ENCODE measurements at regions not wholly inside any gene's neighbourhood (a gene's known extent, or its start where the extent isn't known, plus 50 kb on each side); places are given as distances from the start of the nearest gene placed in this dataset.

DNA sequence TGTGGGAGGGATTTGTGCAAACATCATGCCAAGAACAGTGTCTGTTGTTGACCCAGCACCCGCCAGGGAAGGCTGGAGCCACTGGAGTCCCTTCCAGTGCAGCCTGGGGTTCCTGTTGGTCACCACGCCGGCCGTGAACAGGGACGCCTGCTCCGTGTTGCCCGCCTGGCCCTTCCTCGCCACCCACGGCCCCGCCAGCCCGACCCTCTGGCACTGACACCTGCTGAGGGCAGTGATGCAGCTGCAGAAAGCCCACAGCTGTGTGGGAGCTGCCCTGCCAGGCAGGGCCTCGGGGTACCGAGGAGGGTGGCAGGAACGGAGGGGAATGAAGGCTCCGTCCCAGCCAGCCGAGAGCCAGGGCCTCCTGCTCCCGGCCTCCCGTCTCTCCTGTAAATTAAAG, 75.5 kb upstream of the SLCO4A1 start:
- TF ChIP-seq POLR2A (IDR thresholded peaks at IDR 0.05), result no peak
- TF ChIP-seq, protein P1, sequence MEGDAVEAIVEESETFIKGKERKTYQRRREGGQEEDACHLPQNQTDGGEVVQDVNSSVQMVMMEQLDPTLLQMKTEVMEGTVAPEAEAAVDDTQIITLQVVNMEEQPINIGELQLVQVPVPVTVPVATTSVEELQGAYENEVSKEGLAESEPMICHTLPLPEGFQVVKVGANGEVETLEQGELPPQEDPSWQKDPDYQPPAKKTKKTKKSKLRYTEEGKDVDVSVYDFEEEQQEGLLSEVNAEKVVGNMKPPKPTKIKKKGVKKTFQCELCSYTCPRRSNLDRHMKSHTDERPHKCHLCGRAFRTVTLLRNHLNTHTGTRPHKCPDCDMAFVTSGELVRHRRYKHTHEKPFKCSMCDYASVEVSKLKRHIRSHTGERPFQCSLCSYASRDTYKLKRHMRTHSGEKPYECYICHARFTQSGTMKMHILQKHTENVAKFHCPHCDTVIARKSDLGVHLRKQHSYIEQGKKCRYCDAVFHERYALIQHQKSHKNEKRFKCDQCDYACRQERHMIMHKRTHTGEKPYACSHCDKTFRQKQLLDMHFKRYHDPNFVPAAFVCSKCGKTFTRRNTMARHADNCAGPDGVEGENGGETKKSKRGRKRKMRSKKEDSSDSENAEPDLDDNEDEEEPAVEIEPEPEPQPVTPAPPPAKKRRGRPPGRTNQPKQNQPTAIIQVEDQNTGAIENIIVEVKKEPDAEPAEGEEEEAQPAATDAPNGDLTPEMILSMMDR (IDR thresholded peaks at IDR 0.05), result no peak

Data from stomach (tissue), 4 donors.